Activated CD4-positive, alpha-beta T cell treated with anti-CD3 and anti-CD28 coated beads, Interleukin-2, amount 10 ng/mL, durations not matched to agents 24 days and 14 days (primary cell): ENCODE measurements at regions not wholly inside any gene's neighbourhood (a gene's known extent, or its start where the extent isn't known, plus 50 kb on each side); places are given as distances from the start of the nearest gene placed in this dataset.
A peak's percentile ranks its signal among the peaks of the same experiment; 100 is the strongest.

Experiments used
- DNase-seq: peaks from one replicate; pipeline ENCODE4 v3.0.0; 2022
- H3K27ac Mint-ChIP-seq: one replicate; pipeline ENCODE4 v1.8.0; 2022; ENCODE audit warnings: mild to moderate bottlenecking, mixed read lengths
- H3K27me3 Mint-ChIP-seq: one replicate; pipeline ENCODE4 v1.8.0; 2022; ENCODE audit warnings: mixed read lengths
- H3K36me3 Mint-ChIP-seq: one replicate; pipeline ENCODE4 v1.8.0; 2022; ENCODE audit warnings: low read depth, mild to moderate bottlenecking, mixed read lengths
- H3K4me1 Mint-ChIP-seq: one replicate; pipeline ENCODE4 v1.8.0; 2021; ENCODE audit warnings: mixed read lengths
- H3K4me3 Mint-ChIP-seq: one replicate; pipeline ENCODE4 v1.8.0; 2022; ENCODE audit warnings: mild to moderate bottlenecking, moderate library complexity, mixed read lengths
- H3K9me3 Mint-ChIP-seq: one replicate; pipeline ENCODE4 v1.8.0; 2021; ENCODE audit warnings: mixed read lengths
- intact Hi-C: fragments of 100-400 bp; cut with micrococcal nuclease; formaldehyde crosslinking; loops from one replicate; pipeline ENCODE4 v1.15.1; 2023

GRCh38 chr1:60341274-60341673, 267.7 kb upstream of the C1orf87 start:
- intact Hi-C loops: no loop called here
- Mint-ChIP-seq H3K4me3 (no peak overlapping the region), H3K27me3 (no peaks in the 10 kb centered on the region), H3K4me1 (no peaks in the 10 kb centered on the region), H3K27ac (no peak overlapping the region), H3K9me3 (no peaks in the 10 kb centered on the region), H3K36me3 (no peaks in the 10 kb centered on the region)
- no peak for DNase-seq

GRCh38 chr1:60331647-60332046, 258.1 kb upstream of the C1orf87 start:
- H3K9me3 Mint-ChIP-seq: peaks cover 6% of the 10 kb centered on the region
- intact Hi-C loops: no loop called here
- H3K27ac Mint-ChIP-seq: no peak overlapping the region
- no peaks in the 10 kb centered on the region for H3K27me3 Mint-ChIP-seq
- H3K4me1 Mint-ChIP-seq: no peaks in the 10 kb centered on the region
- H3K36me3 Mint-ChIP-seq: no peaks in the 10 kb centered on the region
- DNase-seq: no peak
- no peak overlapping the region for H3K4me3 Mint-ChIP-seq

- Mint-ChIP-seq H3K4me1 (no peaks in the 10 kb centered on the region), H3K9me3 (peaks cover 12% of the 10 kb centered on the region), H3K36me3 (no peaks in the 10 kb centered on the region), H3K4me3 (no peak overlapping the region), H3K27me3 (no peaks in the 10 kb centered on the region), H3K27ac (no peak overlapping the region)
- no peak for DNase-seq
- intact Hi-C loops: no loop called here
These were observed 256.1 kb upstream of the C1orf87 start for GRCh38 chr1:60329651-60330050.

GRCh38 chr1:60311838-60312237, 238.3 kb upstream of the C1orf87 start:
- H3K4me1 Mint-ChIP-seq: no peaks in the 10 kb centered on the region
- H3K36me3 Mint-ChIP-seq: no peaks in the 10 kb centered on the region
- H3K27me3 Mint-ChIP-seq: no peaks in the 10 kb centered on the region
- no peaks in the 10 kb centered on the region for H3K9me3 Mint-ChIP-seq
- no peak for DNase-seq
- intact Hi-C loops: no loop called here
- no peak overlapping the region for H3K27ac Mint-ChIP-seq
- no peak overlapping the region for H3K4me3 Mint-ChIP-seq

GRCh38 chr1:60299581-60299980, 226.0 kb upstream of the C1orf87 start:
- Mint-ChIP-seq H3K36me3 (no peaks in the 10 kb centered on the region), H3K27ac (no peak overlapping the region), H3K27me3 (no peaks in the 10 kb centered on the region), H3K4me3 (no peak overlapping the region), H3K4me1 (no peaks in the 10 kb centered on the region), H3K9me3 (no peaks in the 10 kb centered on the region)
- intact Hi-C loops: no loop called here
- no peak for DNase-seq

GRCh38 chr1:60298290-60298689, 224.7 kb upstream of the C1orf87 start:
- H3K27ac Mint-ChIP-seq: no peak overlapping the region
- H3K27me3 Mint-ChIP-seq: no peaks in the 10 kb centered on the region
- no peaks in the 10 kb centered on the region for H3K4me1 Mint-ChIP-seq
- no peaks in the 10 kb centered on the region for H3K9me3 Mint-ChIP-seq
- no peaks in the 10 kb centered on the region for H3K36me3 Mint-ChIP-seq
- H3K4me3 Mint-ChIP-seq: no peak overlapping the region
- intact Hi-C loops: no loop called here
- no peak for DNase-seq

GRCh38 chr1:60296794-60297193, 223.2 kb upstream of the C1orf87 start:
- intact Hi-C loops: no loop called here
- DNase-seq: no peak
- H3K27me3 Mint-ChIP-seq: no peaks in the 10 kb centered on the region
- no peaks in the 10 kb centered on the region for H3K4me1 Mint-ChIP-seq
- H3K4me3 Mint-ChIP-seq: no peak overlapping the region
- H3K36me3 Mint-ChIP-seq: no peaks in the 10 kb centered on the region
- no peak overlapping the region for H3K27ac Mint-ChIP-seq
- H3K9me3 Mint-ChIP-seq: no peaks in the 10 kb centered on the region

- Mint-ChIP-seq H3K4me3 (no peak overlapping the region), H3K9me3 (no peaks in the 10 kb centered on the region)
These were observed 218.6 kb upstream of the C1orf87 start for GRCh38 chr1:60292140-60292539.

GRCh38 chr1:60290393-60290792, 216.8 kb upstream of the C1orf87 start:
- no peak for DNase-seq
- intact Hi-C loops: no loop called here
- Mint-ChIP-seq H3K36me3 (no peaks in the 10 kb centered on the region), H3K9me3 (no peaks in the 10 kb centered on the region), H3K27me3 (no peaks in the 10 kb centered on the region), H3K27ac (no peak overlapping the region), H3K4me3 (no peak overlapping the region), H3K4me1 (no peaks in the 10 kb centered on the region)

More at GRCh38 chr1:60292140-60292539, 218.6 kb upstream of the C1orf87 start:
- Mint-ChIP-seq H3K27me3 (no peaks in the 10 kb centered on the region), H3K27ac (no peak overlapping the region), H3K36me3 (no peaks in the 10 kb centered on the region), H3K4me1 (no peaks in the 10 kb centered on the region)
- intact Hi-C loops: no loop called here
- no peak for DNase-seq

- Mint-ChIP-seq H3K27ac (no peak overlapping the region), H3K4me1 (no peaks in the 10 kb centered on the region), H3K9me3 (no peaks in the 10 kb centered on the region), H3K36me3 (no peaks in the 10 kb centered on the region), H3K4me3 (no peak overlapping the region), H3K27me3 (no peaks in the 10 kb centered on the region)
- DNase-seq: no peak
- intact Hi-C loops: no loop called here
These were observed 214.0 kb upstream of the C1orf87 start for GRCh38 chr1:60287536-60287935.

GRCh38 chr1:60283690-60284089, 210.1 kb upstream of the C1orf87 start:
- intact Hi-C loops: no loop called here
- H3K4me1 Mint-ChIP-seq: no peaks in the 10 kb centered on the region
- H3K36me3 Mint-ChIP-seq: no peaks in the 10 kb centered on the region
- no peak overlapping the region for H3K4me3 Mint-ChIP-seq
- no peak for DNase-seq
- H3K9me3 Mint-ChIP-seq: no peaks in the 10 kb centered on the region
- no peak overlapping the region for H3K27ac Mint-ChIP-seq
- no peaks in the 10 kb centered on the region for H3K27me3 Mint-ChIP-seq

GRCh38 chr1:60281360-60281932, 207.9 kb upstream of the C1orf87 start:
- Mint-ChIP-seq H3K9me3 (no peaks in the 10 kb centered on the region), H3K27me3 (no peaks in the 10 kb centered on the region), H3K36me3 (no peaks in the 10 kb centered on the region), H3K27ac (no peak overlapping the region), H3K4me1 (no peaks in the 10 kb centered on the region), H3K4me3 (no peak overlapping the region)
- peak; percentile 64 for DNase-seq
- intact Hi-C loops: no loop called here

GRCh38 chr1:60280819-60281218, 207.2 kb upstream of the C1orf87 start:
- no peaks in the 10 kb centered on the region for H3K27me3 Mint-ChIP-seq
- H3K4me1 Mint-ChIP-seq: no peaks in the 10 kb centered on the region
- DNase-seq: no peak
- no peaks in the 10 kb centered on the region for H3K36me3 Mint-ChIP-seq
- H3K9me3 Mint-ChIP-seq: no peaks in the 10 kb centered on the region
- intact Hi-C loops: no loop called here
- H3K27ac Mint-ChIP-seq: no peak overlapping the region
- H3K4me3 Mint-ChIP-seq: no peak overlapping the region

- Mint-ChIP-seq H3K4me1 (no peaks in the 10 kb centered on the region), H3K36me3 (no peaks in the 10 kb centered on the region), H3K27ac (no peak overlapping the region), H3K4me3 (no peak overlapping the region), H3K9me3 (no peaks in the 10 kb centered on the region), H3K27me3 (no peaks in the 10 kb centered on the region)
- DNase-seq: no peak
- intact Hi-C loops: no loop called here
These were observed 206.7 kb upstream of the C1orf87 start for GRCh38 chr1:60280256-60280655.

GRCh38 chr1:60279798-60280197, 206.2 kb upstream of the C1orf87 start:
- Mint-ChIP-seq H3K27me3 (no peaks in the 10 kb centered on the region), H3K36me3 (no peaks in the 10 kb centered on the region), H3K4me3 (no peak overlapping the region), H3K4me1 (no peaks in the 10 kb centered on the region), H3K27ac (no peak overlapping the region), H3K9me3 (no peaks in the 10 kb centered on the region)
- intact Hi-C loops: no loop called here
- DNase-seq: no peak
